Endothelial cell of hepatic sinusoid (primary cell): ENCODE measurements at regions not wholly inside any gene's neighbourhood (a gene's known extent, or its start where the extent isn't known, plus 50 kb on each side); places are given as distances from the start of the nearest gene placed in this dataset.

Experiments used
- in situ Hi-C: cut with HindIII; loops from 2 replicates; pipeline ENCODE4 v1.10.0; 2017; ENCODE audit warnings: low sequenced_read_pairs

DNA sequence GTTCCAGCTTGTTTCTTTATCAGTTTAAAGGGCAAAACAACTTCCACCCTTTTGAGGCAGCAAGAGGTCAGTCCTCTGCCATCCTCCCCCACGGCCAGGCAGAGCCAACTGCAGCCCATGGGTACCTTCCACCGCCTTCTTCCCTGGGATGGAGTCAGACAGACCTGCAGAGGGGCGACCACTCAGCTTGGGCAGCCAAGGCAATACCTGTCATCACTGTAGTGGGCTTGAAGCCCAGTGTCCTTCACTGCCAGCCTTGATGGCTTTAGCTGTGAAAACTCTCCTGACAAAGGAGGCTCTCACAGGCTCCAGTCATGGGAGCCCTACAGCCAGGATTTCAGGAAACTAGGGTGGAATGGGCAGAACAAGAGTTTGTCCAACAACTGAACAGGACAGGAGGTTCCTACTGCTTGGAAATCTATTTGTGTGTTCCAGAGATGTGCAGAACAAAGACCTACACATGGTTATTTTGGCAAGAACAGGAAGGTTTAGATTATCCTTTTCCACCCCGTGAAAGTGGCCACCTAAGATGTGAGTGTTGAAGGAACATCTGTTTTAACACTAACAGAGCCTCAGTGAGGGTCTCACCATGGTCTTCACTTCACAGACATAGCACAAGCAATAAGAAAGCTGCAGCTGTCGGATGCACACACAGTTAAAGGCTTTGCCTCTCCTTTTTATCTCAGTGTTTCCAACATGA is 93.9 kb upstream of the RMDN2 start:
- in situ Hi-C loops, result loop anchor here (25.0 kb wide), 1 partner anchor 419 kb away; no protein-coding TSS in a partner anchor

DNA sequence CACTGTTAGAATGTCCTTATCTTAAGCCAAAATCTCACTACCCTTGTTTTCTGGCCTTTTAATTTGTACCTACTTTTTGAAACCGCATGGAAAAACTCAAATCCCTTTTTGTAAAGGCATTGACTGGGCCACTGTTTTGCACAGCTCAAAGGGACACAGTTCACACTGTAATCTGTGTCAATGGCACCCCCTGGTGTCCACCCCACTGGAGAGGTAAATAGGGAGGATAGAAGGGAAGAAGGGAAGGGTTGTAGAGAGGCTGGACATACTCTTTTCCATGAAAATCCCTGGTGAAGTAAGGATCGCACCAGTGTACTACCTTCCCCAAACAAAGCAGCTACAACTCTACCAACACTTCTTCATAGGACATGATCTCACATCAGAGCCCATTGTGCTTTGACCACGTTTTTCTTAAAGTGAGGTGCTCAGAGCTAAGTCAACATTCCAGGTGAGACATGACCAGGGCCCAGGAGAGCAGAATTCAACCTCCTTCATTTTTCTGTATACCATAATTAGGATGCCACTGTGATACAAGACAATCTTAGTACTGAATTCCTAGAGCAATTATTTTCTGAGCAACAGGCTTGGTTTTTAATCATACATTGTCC is 92.4 kb upstream of the RMDN2 start:
- in situ Hi-C loops, result loop anchor here (25.0 kb wide), 1 partner anchor 420 kb away; no protein-coding TSS in a partner anchor

DNA sequence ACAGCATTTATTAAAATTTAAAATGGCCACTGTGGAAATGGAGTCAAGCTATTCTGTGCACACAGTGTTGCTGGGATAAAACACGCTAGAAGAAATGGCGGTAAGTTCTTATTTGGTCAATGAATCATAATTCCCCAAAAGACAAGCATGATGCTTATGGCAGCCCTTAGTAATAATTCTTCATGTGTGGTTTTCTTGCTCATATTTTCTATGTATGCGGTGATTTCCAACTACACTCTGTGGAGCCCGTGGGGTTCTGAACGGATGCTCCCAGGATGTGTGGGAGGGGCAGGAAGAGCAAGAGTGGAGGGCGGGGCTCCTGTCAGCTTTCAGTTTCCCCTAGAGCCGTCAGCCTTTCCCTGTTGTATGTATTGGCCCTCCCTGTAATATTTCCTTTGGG is 91.7 kb upstream of the RMDN2 start:
- in situ Hi-C loops, result loop anchor here (25.0 kb wide), 1 partner anchor 421 kb away; no protein-coding TSS in a partner anchor

DNA sequence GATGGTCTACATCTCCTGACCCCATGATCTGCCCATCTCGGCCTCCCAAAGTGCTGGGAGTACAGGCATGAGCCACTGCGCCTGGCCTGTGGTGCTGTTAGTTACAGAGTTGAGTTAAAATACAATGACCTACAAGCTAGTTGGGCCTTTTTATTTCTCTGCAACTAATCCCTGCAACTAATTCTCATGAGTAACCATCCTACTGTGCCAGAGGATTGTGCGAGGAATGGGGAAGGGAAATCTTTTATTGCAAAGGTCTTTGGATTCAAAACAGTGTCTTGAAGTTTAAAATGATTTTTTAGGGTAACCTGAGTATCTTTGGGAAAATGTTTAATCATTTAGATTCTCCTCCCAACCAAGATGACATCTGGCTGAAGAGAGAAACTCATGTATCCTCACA is 88.8 kb upstream of the RMDN2 start:
- in situ Hi-C loops, result loop anchor here (25.0 kb wide), 1 partner anchor 424 kb away; no protein-coding TSS in a partner anchor

DNA sequence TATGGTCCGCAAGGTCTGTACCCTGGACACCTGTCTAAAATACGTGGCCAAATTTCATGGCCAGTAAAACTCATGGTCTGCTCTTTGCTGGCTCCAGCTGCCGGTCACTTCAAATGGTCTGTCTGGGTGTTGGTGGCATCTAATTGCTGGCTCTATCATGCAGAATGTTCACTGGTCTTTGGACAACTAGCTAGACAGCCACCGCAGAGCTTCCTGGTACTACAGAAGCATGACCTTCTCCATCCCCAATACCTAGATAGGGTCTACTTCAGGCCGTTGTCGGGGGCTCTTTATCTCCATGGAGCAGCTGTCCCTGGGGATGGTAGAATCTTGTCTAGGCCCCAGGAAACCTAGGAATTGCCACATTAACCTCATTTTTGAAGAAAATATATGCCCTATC is 88.4 kb upstream of the RMDN2 start:
- in situ Hi-C loops, result loop anchor here (25.0 kb wide), 1 partner anchor 424 kb away; no protein-coding TSS in a partner anchor

DNA sequence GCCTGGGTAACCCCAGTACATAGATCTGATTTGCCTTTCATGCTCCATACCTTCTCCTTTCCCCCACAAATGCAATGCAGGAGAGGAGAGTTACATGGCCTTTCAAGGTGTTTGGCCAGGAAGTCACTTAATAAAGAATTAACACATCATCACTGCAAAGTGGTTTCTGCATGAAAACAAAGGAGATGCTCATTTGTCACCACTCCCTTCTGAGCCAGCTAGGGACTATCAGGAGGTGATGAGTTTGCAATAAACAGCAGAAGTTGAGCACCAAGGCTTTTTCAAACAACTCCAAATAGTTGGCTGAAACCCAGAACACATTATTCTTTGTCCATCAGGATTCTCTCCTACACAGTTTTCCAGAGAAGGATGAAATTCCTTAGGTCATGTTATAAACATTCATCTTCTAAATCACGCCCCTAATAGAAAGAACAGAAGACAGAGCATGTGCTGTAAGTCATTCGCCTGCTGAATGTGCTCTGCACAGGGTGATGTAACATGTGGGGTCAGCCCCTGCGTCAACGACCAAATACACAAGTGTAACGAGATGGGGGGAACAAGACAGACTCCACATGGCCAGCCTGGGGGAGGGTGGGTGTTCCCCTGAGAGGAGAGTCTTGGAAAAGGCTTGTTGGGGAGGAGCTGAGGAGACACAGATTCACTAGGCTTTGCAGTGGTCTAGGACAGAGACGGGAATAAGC is 87.3 kb upstream of the RMDN2 start:
- in situ Hi-C loops, result loop anchor here (25.0 kb wide), 1 partner anchor 425 kb away; no protein-coding TSS in a partner anchor

DNA sequence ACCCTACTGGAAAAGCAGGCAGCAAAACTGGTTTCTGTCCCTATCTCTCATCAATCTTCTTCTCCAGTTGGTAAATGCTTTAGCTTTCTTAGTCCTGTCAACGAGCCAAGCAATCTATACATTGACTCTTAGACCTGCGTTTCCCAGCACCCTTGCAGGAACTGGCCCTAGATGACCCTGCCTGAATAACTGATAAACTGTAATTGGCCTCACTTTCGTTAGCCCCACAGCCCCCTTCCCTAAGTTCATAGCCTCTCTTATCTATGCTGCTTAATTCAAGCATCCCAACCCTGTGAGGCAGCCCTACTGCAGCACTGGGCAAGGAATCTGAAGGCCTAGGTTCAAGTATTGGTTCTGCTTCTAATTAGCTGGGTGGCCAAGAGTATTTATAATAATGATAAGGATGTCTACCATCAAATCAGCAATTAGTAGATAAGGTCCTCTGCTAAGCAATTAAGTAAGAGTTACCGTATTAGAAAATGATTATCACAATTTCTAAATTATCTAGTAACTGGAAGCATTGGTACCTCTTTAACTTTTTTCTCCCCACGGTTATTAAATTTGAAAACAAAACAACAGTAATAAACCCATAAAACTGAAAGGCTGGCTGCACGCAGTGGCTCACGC is 86.4 kb upstream of the RMDN2 start:
- in situ Hi-C loops, result loop anchor here (25.0 kb wide), 1 partner anchor 426 kb away; no protein-coding TSS in a partner anchor

DNA sequence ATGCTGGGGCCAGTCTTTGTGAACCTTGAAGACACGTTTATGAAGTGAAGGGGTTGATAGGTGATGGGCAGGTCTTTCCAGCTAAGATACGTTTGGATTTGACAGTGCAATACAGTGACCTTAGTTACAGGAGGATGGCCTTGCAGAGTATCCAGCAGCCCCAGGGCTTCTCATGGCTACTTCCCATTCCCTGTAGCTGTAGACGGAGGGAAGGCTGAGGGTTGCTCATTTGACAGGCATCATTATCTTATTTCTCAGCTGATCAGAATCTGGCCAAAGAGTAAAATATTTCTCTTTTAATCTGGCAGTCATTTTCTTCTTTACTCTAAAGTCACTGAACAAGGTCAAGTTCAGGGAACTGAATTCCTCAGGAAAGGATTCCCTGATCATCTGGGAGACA is 85.1 kb upstream of the RMDN2 start:
- in situ Hi-C loops, result loop anchor here (25.0 kb wide), 1 partner anchor 428 kb away; no protein-coding TSS in a partner anchor

DNA sequence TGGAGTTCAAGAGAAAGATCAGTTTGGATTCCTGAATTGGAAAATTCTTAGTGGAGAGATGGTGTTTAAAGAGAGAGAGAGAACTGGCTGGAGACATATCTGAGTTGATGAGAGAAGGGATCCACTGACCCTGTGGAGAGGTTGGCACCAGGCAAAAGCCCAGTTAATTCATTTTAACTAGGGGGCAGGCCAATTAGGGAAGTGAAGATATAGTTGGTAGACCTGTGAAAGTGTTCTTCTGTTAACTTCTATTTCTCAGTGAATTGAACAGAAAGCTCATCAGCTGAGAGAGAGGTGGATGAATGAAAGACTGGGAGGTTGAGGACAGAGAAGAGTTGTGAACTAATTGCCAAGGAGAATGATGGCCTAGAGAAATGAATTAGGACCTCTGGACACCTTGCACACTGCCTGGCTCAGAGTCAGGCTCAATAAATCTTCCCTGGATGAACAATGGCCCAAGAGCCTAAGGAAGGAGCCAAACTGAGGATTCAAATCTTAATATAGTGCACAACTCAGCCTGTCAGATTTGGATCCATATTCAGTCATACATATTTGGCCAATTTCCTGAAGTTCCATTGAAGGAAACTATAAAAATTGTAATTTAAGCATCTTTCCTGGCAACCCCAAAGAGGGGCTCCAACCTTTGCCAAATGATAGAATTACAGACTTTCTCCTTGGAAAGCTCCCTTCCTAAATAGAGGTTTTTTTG is 82.2 kb upstream of the RMDN2 start:
- in situ Hi-C loops, result loop anchor here (25.0 kb wide), 1 partner anchor 431 kb away; no protein-coding TSS in a partner anchor

DNA sequence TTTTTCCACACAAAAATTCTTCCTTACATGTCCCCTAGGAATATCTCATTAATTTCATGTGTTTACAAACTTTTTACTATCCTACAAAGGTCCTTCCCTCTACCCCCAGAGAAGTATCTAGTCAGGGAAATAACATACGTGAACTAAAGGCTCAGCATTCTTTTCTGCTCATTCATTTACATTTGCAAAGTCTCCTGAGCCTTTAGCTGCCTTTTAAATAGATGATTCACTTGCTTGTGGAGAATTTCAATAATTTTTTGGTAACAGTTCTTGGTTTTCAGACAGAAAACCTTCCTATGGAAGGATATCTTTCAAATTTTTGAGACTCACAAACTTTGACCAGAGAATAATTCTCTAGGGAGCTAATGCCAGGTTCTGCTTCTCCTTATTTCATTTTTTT is 81.5 kb upstream of the RMDN2 start:
- in situ Hi-C loops, result loop anchor here (25.0 kb wide), 1 partner anchor 431 kb away; no protein-coding TSS in a partner anchor

DNA sequence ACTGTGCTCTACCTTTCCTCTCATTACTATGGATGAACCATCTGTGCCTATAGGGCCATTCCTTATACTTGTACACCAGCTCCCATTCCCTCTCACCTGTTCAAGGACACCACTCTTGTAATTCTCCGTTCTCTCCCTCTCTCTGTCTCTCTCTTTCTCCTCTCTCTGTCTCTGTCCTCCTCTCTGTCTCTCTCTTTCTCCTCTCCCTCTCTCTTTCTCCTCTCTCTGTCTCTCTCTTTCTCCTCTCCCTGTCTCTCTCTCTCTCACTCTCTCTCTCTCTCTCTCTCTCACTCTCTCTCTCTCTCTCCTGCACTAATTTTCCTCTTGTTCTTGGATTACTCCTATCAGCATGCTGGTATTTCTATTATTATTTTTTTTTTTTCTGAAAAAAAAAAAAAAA is 78.9 kb upstream of the RMDN2 start:
- in situ Hi-C loops, result loop anchor here (5.0 to 25.0 kb wide), 2 partner anchors 56 to 434 kb away; no protein-coding TSS in a partner anchor

DNA sequence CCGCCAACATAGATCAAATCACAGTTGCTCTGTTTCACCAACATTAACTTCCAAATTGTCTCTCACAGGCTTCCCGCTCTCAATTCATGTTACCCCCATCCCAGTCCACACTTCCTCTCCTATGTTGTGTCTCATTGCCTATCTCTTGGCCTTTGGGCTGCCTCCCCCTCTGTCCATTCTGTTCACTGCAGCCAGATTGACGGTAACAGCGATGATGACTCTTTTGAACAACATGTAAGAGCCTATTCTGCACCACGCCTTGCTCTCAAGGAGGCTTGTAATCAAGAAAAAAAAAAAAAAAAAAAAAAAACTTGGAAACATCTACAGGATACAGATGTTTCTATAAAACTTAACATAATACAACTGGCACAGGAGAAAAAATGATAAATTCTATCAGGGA is 77.3 kb upstream of the RMDN2 start:
- in situ Hi-C loops, result loop anchor here (5.0 to 25.0 kb wide), 2 partner anchors 55 to 435 kb away; no protein-coding TSS in a partner anchor

DNA sequence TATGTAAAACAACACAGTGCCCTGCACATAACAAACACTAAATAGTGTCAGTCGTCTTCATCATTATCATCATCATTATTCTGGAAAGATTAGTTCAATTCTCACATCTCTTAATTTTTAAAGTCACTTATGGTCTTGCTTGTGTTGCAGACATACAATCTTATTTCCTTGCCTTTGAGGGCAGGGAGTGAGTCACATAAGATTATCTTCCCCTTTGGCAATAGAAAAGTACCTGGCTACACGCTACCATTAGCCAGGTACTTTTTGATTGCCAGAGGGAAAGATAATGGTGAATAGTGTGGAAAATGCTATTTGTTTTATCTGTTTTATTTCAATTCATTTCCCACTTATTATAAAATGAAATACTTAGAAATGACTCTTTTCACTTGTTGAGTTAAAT is 76.6 kb upstream of the RMDN2 start:
- in situ Hi-C loops, result loop anchor here (5.0 to 25.0 kb wide), 2 partner anchors 54 to 436 kb away; no protein-coding TSS in a partner anchor

DNA sequence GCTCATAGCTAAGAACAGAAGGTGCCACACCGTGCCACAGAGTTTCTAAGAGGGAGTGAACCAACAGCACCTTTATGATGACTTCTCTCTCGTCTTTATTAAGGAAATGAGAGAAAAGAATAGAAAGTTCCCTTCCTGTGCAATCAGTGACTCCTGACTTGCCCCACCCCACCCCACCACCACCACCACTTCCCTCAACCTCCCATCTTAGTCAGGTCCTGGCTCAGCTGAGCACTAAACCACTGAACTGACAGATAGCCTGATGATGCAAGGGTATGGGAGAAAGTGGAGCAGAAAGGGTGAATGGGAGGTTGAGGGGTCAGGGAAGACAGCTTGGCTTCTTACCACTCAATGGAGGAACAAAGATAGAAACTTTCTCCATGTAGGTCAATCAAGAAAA is 75.2 kb upstream of the RMDN2 start:
- in situ Hi-C loops, result loop anchor here (5.0 to 25.0 kb wide), 2 partner anchors 52 to 438 kb away; no protein-coding TSS in a partner anchor

DNA sequence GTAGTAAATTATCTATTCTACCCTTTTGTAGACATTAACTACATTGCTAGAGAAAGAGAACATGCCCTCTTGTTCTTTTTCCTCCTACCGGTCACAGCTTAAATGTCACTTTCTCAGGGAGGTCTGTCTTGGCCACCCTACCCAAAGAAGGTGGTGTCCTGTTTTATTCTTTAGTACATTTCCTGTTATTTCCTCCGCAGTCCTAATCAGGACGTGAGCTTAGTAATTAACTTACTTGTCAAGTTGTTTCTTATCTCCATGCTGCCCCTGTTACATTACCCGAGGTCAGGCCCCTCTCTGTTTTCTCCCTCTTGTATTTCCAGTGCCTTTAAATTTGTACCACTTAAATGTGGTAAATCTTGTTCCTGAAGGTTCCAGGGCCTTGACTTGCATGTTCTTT is 73.7 kb upstream of the RMDN2 start:
- in situ Hi-C loops, result no loop called here

DNA sequence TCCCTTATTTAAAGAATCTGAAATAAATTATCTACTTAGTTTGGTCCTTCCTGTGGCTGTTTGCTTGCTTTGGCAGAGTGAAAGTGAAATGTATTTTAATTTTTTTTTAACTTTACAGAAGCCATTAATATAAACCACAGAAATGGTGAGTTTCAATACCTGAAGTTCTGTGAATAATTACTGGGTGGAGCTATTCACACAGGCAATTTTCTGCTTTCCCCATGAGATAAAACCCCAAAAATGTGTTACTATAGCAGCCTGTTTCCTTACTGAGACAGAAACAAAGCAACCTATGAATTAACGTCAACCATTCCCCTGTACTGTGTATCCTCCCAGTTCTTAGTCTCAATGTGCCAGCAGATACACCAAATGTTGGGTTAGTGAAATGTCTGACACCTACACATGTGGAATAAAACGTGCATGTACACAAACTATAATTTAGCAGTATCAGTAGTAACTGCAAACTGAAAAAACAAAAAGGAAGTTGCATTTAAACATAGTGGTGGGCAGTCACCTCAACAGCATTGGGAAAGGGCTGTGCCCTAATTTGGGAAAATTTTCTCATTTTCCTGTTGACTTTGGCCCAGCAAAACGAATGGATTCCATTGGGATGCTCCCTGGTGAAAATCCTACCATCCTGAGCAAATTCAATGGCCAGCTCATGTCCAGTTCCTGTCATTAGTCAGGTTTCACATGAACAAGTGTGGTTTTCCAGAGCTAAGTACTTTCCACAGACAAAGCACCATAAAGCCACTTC is 73.1 kb upstream of the RMDN2 start:
- in situ Hi-C loops, result no loop called here

DNA sequence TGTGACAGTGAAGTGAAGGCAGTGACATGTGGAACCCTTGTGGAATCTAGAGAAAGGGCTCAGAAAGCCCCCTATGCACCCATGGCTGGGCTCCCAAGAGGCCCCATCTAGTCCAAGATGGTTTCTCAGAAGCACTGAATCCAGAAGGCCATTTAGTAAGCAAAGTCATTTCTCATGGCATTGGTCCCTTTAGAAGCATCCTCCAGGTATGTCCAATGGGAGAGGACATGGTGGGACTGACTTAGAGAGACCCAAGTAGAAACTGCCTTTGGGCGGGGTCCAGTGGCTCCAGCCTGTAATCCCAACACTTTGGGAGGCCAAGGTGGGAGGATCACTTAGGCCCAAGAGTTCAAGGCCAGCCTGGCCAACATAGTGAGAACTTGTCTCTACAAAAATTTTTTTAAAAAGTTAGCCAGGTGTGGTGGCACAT is 72.5 kb upstream of the RMDN2 start:
- in situ Hi-C loops, result no loop called here

DNA sequence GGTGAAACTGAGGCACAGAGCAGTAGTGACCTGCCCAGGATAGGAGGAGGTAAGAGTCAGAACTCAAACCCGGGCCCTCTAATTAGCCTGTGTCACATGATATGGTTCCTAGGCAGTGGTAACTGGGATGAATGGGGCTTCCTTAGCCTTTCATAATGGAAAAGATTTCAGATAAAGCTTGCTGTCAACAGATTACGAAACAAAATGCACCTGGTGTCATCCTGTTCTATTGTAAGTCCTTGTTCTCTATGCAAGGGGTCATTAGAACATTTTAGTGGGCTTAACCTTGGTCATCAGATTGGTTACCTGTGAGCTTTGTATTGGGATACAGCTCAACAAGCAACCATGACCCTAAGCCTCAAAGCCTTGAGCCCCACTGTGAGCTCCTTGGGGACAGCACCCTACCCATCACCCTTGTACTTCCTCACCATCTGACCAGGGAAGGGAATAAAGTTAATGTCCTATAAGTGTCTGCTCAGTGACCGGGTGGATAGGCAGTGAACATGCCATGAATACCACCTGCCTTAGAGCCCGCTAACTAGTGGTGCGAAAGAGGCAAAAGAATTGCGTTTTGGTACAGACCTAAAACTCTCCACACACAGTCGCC is 70.3 kb upstream of the RMDN2 start:
- in situ Hi-C loops, result no loop called here
